ENCODE measurements at regions not wholly inside any gene's neighbourhood (a gene's known extent, or its start where the extent isn't known, plus 50 kb on each side); places are given as distances from the start of the nearest gene placed in this dataset.

DNA sequence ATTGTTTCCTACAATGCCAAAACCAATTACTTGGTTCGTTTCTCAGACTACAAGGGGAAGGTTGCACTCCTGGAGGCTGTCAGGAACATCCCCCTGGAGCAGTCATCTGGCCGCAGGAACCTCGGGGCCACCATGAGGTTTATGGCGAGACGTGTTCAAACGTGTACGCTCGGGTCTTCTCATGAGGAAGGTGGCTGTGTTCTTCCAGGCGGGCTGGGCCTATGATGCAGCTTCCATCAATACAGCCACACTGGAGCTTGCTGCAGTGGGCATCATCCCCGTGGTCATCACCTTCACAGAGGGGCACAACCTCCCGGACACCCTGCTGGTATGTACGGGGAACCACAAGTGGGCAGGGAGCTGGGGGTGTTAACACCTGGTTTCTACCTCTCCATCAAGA is 94.5 kb upstream of the COL6A5 start:
- TF ChIP-seq, protein P1, sequence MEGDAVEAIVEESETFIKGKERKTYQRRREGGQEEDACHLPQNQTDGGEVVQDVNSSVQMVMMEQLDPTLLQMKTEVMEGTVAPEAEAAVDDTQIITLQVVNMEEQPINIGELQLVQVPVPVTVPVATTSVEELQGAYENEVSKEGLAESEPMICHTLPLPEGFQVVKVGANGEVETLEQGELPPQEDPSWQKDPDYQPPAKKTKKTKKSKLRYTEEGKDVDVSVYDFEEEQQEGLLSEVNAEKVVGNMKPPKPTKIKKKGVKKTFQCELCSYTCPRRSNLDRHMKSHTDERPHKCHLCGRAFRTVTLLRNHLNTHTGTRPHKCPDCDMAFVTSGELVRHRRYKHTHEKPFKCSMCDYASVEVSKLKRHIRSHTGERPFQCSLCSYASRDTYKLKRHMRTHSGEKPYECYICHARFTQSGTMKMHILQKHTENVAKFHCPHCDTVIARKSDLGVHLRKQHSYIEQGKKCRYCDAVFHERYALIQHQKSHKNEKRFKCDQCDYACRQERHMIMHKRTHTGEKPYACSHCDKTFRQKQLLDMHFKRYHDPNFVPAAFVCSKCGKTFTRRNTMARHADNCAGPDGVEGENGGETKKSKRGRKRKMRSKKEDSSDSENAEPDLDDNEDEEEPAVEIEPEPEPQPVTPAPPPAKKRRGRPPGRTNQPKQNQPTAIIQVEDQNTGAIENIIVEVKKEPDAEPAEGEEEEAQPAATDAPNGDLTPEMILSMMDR (conservative IDR thresholded peaks at IDR 0.05; ENCODE audit: low read depth in 2 of 2) = no peak
- no peak for TF ChIP-seq POLR2AphosphoS5 (IDR thresholded peaks at IDR 0.05; ENCODE audit: low read depth)
- no peak for TF ChIP-seq EZH2phosphoT487 (IDR thresholded peaks at IDR 0.05; ENCODE audit: unreplicated experiment)
- TF ChIP-seq, protein P2, sequence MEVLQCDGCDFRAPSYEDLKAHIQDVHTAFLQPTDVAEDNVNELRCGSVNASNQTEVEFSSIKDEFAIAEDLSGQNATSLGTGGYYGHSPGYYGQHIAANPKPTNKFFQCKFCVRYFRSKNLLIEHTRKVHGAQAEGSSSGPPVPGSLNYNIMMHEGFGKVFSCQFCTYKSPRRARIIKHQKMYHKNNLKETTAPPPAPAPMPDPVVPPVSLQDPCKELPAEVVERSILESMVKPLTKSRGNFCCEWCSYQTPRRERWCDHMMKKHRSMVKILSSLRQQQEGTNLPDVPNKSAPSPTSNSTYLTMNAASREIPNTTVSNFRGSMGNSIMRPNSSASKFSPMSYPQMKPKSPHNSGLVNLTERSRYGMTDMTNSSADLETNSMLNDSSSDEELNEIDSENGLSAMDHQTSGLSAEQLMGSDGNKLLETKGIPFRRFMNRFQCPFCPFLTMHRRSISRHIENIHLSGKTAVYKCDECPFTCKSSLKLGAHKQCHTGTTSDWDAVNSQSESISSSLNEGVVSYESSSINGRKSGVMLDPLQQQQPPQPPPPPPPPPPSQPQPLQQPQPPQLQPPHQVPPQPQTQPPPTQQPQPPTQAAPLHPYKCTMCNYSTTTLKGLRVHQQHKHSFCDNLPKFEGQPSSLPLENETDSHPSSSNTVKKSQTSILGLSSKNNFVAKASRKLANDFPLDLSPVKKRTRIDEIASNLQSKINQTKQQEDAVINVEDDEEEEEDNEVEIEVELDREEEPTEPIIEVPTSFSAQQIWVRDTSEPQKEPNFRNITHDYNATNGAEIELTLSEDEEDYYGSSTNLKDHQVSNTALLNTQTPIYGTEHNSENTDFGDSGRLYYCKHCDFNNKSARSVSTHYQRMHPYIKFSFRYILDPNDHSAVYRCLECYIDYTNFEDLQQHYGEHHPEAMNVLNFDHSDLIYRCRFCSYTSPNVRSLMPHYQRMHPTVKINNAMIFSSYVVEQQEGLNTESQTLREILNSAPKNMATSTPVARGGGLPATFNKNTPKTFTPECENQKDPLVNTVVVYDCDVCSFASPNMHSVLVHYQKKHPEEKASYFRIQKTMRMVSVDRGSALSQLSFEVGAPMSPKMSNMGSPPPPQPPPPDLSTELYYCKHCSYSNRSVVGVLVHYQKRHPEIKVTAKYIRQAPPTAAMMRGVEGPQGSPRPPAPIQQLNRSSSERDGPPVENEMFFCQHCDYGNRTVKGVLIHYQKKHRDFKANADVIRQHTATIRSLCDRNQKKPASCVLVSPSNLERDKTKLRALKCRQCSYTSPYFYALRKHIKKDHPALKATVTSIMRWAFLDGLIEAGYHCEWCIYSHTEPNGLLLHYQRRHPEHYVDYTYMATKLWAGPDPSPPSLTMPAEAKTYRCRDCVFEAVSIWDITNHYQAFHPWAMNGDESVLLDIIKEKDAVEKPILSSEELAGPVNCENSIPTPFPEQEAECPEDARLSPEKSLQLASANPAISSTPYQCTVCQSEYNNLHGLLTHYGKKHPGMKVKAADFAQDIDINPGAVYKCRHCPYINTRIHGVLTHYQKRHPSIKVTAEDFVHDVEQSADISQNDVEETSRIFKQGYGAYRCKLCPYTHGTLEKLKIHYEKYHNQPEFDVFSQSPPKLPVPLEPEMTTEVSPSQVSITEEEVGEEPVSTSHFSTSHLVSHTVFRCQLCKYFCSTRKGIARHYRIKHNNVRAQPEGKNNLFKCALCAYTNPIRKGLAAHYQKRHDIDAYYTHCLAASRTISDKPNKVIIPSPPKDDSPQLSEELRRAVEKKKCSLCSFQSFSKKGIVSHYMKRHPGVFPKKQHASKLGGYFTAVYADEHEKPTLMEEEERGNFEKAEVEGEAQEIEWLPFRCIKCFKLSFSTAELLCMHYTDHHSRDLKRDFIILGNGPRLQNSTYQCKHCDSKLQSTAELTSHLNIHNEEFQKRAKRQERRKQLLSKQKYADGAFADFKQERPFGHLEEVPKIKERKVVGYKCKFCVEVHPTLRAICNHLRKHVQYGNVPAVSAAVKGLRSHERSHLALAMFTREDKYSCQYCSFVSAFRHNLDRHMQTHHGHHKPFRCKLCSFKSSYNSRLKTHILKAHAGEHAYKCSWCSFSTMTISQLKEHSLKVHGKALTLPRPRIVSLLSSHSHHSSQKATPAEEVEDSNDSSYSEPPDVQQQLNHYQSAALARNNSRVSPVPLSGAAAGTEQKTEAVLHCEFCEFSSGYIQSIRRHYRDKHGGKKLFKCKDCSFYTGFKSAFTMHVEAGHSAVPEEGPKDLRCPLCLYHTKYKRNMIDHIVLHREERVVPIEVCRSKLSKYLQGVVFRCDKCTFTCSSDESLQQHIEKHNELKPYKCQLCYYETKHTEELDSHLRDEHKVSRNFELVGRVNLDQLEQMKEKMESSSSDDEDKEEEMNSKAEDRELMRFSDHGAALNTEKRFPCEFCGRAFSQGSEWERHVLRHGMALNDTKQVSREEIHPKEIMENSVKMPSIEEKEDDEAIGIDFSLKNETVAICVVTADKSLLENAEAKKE (CRISPR knock-in tag; IDR thresholded peaks at IDR 0.05) = no peak
- TF ChIP-seq, protein P3, sequence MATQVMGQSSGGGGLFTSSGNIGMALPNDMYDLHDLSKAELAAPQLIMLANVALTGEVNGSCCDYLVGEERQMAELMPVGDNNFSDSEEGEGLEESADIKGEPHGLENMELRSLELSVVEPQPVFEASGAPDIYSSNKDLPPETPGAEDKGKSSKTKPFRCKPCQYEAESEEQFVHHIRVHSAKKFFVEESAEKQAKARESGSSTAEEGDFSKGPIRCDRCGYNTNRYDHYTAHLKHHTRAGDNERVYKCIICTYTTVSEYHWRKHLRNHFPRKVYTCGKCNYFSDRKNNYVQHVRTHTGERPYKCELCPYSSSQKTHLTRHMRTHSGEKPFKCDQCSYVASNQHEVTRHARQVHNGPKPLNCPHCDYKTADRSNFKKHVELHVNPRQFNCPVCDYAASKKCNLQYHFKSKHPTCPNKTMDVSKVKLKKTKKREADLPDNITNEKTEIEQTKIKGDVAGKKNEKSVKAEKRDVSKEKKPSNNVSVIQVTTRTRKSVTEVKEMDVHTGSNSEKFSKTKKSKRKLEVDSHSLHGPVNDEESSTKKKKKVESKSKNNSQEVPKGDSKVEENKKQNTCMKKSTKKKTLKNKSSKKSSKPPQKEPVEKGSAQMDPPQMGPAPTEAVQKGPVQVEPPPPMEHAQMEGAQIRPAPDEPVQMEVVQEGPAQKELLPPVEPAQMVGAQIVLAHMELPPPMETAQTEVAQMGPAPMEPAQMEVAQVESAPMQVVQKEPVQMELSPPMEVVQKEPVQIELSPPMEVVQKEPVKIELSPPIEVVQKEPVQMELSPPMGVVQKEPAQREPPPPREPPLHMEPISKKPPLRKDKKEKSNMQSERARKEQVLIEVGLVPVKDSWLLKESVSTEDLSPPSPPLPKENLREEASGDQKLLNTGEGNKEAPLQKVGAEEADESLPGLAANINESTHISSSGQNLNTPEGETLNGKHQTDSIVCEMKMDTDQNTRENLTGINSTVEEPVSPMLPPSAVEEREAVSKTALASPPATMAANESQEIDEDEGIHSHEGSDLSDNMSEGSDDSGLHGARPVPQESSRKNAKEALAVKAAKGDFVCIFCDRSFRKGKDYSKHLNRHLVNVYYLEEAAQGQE (IDR thresholded peaks at IDR 0.05; ENCODE audit: unreplicated experiment) = no peak
- no peak for TF ChIP-seq CREB1 (CRISPR knock-in tag; IDR thresholded peaks at IDR 0.05; ENCODE audit: low read depth)
- no peak for TF ChIP-seq EZH2 (IDR thresholded peaks at IDR 0.05; ENCODE audit: low read depth, unreplicated experiment)
- no peak for TF ChIP-seq JUNB (IDR thresholded peaks at IDR 0.05; ENCODE audit: unreplicated experiment)
- TF ChIP-seq STAT1 (IDR thresholded peaks at IDR 0.05; ENCODE audit: unreplicated experiment) = no peak
- TF ChIP-seq, protein P4, sequence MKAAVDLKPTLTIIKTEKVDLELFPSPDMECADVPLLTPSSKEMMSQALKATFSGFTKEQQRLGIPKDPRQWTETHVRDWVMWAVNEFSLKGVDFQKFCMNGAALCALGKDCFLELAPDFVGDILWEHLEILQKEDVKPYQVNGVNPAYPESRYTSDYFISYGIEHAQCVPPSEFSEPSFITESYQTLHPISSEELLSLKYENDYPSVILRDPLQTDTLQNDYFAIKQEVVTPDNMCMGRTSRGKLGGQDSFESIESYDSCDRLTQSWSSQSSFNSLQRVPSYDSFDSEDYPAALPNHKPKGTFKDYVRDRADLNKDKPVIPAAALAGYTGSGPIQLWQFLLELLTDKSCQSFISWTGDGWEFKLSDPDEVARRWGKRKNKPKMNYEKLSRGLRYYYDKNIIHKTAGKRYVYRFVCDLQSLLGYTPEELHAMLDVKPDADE (IDR thresholded peaks at IDR 0.05) = no peak
- TF ChIP-seq NANOG (IDR thresholded peaks at IDR 0.05; ENCODE audit: borderline replicate concordance) = no peak
- no peak for TF ChIP-seq ZNF331 (CRISPR knock-in tag; IDR thresholded peaks at IDR 0.05; ENCODE audit: low read depth)
- no peak for TF ChIP-seq ZNF114 (CRISPR knock-in tag; IDR thresholded peaks at IDR 0.05)

Measured in GM23338 (cell line).